ENCODE measurements at regions not wholly inside any gene's neighbourhood (a gene's known extent, or its start where the extent isn't known, plus 50 kb on each side); places are given as distances from the start of the nearest gene placed in this dataset.
A peak's percentile ranks its signal among the peaks of the same experiment; 100 is the strongest.

DNA sequence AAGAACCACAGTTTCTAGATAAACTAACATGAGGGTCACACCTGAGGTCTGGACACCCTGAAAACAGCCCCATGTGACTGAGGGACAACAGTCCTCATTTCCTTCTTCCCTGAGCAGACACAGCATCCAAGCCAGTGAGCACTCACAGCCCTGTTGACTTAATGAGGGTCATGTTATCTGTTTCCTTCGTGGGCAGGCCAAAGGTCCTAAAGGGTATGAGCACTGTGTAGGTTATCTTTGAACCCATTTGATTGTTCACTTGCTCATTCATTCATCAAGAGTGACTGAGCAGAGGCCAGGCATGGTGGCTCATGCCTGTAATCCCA lies 170.7 kb upstream of the B3GAT1 start:
- peaks cover 2% of the 10 kb centered on the region for H3K36me3 Mint-ChIP-seq (ENCODE audit: low read depth)
- DNase-seq (no peak), ATAC-seq (no peak)
- no peaks in the 10 kb centered on the region for H3K9me3 ChIP-seq (ENCODE audit: control insufficient read depth, low read length, poor library complexity, severe bottlenecking)
- H3K27ac Mint-ChIP-seq = peak overlapping the region; percentile 78
- peaks cover 88% of the 10 kb centered on the region for H3K27me3 Mint-ChIP-seq
- peaks cover 5% of the 10 kb centered on the region for H3K4me1 Mint-ChIP-seq
- no peak overlapping the region for H3K4me3 Mint-ChIP-seq

DNA sequence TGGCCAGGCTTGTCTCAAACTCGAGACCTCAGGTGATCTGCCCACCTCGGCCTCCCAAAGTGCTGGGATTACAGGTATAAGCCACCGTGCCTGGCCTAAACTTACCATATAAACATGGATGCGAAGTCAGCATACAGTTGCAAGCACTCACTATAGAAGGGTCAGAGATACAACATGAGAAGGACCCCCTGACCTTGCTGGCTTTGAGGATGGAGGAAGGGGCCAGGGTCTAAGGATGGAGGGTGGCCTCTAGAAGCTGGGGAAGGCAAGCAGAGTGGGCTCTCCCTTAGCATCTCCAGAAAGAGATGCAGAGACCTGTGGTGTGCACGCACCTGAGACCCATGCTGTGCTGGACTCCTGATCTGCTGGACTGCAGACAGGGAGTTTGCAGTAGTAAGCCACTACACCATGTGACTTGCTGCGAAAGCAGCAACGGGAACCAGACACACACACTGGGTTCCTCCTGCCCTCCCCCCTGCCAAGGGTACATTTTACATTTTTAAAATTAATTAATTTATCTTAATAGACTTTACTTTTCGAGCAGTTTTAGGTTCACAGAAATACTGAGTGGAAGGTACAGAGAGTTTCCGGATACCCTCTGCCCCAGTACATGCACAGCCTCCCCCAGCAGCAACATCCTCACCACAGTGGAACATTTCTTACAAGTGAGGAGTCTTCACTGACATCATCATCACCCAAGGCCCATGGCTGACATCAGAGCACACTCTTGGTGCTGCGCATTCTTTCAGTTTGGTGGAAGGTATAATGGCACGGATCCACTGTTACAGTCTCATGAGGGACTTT lies 170.1 kb upstream of the B3GAT1 start:
- Mint-ChIP-seq H3K4me1 (peaks cover 5% of the 10 kb centered on the region), H3K27me3 (peaks cover 87% of the 10 kb centered on the region), H3K36me3 (ENCODE audit: low read depth) (peaks cover 2% of the 10 kb centered on the region), H3K4me3 (no peak overlapping the region), H3K27ac (no peak overlapping the region)
- DNase-seq (no peak), ATAC-seq (no peak)
- no peaks in the 10 kb centered on the region for H3K9me3 ChIP-seq (ENCODE audit: control insufficient read depth, low read length, poor library complexity, severe bottlenecking)

- no peak overlapping the region for H3K4me3 Mint-ChIP-seq
- ATAC-seq (no peak), DNase-seq (no peak)
- H3K27ac Mint-ChIP-seq = no peak overlapping the region
- no peaks in the 10 kb centered on the region for H3K9me3 ChIP-seq (ENCODE audit: control insufficient read depth, low read length, poor library complexity, severe bottlenecking)
- peaks cover 5% of the 10 kb centered on the region for H3K4me1 Mint-ChIP-seq
- peaks cover 2% of the 10 kb centered on the region for H3K36me3 Mint-ChIP-seq (ENCODE audit: low read depth)
- peaks cover 77% of the 10 kb centered on the region for H3K27me3 Mint-ChIP-seq
Measured at GRCh38 chr11:134581121-134581626, 169.1 kb upstream of the B3GAT1 start.

DNA sequence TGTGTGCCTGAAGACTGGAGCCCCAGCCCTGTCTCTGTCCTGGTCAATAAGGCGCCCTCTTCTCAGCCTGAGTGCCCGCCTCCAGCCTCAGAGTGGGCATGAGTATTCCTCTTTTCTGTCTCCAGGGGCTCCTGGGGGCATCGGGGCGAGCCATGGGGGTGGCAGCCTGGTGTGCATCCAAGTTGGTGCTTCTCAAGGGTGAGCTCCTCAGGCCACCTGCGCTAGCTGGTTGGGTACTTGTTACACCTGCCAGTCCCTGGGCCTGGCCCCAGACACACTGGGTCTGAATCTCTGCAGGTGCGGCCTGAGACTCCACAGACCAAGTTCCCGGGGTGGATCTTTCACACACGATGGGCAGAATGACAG lies 168.6 kb upstream of the B3GAT1 start:
- H3K9me3 ChIP-seq (ENCODE audit: control insufficient read depth, low read length, poor library complexity, severe bottlenecking) = no peaks in the 10 kb centered on the region
- no peak overlapping the region for H3K27ac Mint-ChIP-seq
- H3K4me3 Mint-ChIP-seq = no peak overlapping the region
- no peak for DNase-seq
- no peak for ATAC-seq
- H3K36me3 Mint-ChIP-seq (ENCODE audit: low read depth) = peaks cover 2% of the 10 kb centered on the region
- H3K27me3 Mint-ChIP-seq = peaks cover 78% of the 10 kb centered on the region
- H3K4me1 Mint-ChIP-seq = peaks cover 5% of the 10 kb centered on the region

- no peak for DNase-seq
- H3K4me1 Mint-ChIP-seq = peaks cover 5% of the 10 kb centered on the region
- no peak for ATAC-seq
- no peak overlapping the region for H3K4me3 Mint-ChIP-seq
- peaks cover 2% of the 10 kb centered on the region for H3K36me3 Mint-ChIP-seq (ENCODE audit: low read depth)
- peaks cover 75% of the 10 kb centered on the region for H3K27me3 Mint-ChIP-seq
- H3K9me3 ChIP-seq (ENCODE audit: control insufficient read depth, low read length, poor library complexity, severe bottlenecking) = no peaks in the 10 kb centered on the region
- H3K27ac Mint-ChIP-seq = no peak overlapping the region
Measured at GRCh38 chr11:134579724-134580609, 167.9 kb upstream of the B3GAT1 start.

GRCh38 chr11:134578807-134579723 lies 167.0 kb upstream of the B3GAT1 start:
- H3K27ac Mint-ChIP-seq = no peak overlapping the region
- DNase-seq = no peak
- H3K36me3 Mint-ChIP-seq (ENCODE audit: low read depth) = peaks cover 2% of the 10 kb centered on the region
- H3K4me1 Mint-ChIP-seq = peaks cover 5% of the 10 kb centered on the region
- peaks cover 74% of the 10 kb centered on the region for H3K27me3 Mint-ChIP-seq
- H3K9me3 ChIP-seq (ENCODE audit: control insufficient read depth, low read length, poor library complexity, severe bottlenecking) = no peaks in the 10 kb centered on the region
- no peak overlapping the region for H3K4me3 Mint-ChIP-seq
- no peak for ATAC-seq

GRCh38 chr11:134577751-134578395 lies 165.8 kb upstream of the B3GAT1 start:
- no peak overlapping the region for H3K27ac Mint-ChIP-seq
- DNase-seq (no peak), ATAC-seq (no peak)
- peaks cover 2% of the 10 kb centered on the region for H3K36me3 Mint-ChIP-seq (ENCODE audit: low read depth)
- no peaks in the 10 kb centered on the region for H3K4me1 Mint-ChIP-seq
- H3K27me3 Mint-ChIP-seq = peaks cover 72% of the 10 kb centered on the region
- H3K9me3 ChIP-seq (ENCODE audit: control insufficient read depth, low read length, poor library complexity, severe bottlenecking) = no peaks in the 10 kb centered on the region
- H3K4me3 Mint-ChIP-seq = no peak overlapping the region

DNA sequence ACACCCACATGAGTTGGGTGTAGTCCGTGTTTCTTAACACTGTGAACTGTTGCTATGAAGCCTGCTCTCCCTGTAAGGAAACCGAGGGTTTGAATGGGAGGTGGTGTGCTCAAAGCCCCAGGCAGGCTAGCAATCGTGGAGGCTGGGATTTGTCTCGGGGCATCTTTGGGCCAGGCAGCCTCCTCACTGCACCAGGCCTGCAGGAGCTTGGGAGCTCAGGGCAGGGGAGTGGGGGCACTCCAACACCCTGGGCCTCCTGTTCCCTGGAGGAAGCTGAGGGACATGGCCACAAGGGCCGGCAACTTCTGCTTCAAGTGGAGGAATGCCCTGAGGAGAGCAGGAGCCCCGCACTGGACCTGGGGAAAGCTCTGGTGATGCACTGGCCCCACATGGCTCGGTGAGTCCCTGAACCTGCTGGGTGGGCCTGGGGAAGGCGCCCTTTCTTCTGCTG lies 164.7 kb upstream of the B3GAT1 start:
- Mint-ChIP-seq H3K4me1 (no peaks in the 10 kb centered on the region), H3K4me3 (no peak overlapping the region), H3K27me3 (peaks cover 67% of the 10 kb centered on the region), H3K36me3 (ENCODE audit: low read depth) (peaks cover 2% of the 10 kb centered on the region), H3K27ac (no peak overlapping the region)
- no peak for ATAC-seq
- DNase-seq = no peak
- H3K9me3 ChIP-seq (ENCODE audit: control insufficient read depth, low read length, poor library complexity, severe bottlenecking) = no peaks in the 10 kb centered on the region

DNA sequence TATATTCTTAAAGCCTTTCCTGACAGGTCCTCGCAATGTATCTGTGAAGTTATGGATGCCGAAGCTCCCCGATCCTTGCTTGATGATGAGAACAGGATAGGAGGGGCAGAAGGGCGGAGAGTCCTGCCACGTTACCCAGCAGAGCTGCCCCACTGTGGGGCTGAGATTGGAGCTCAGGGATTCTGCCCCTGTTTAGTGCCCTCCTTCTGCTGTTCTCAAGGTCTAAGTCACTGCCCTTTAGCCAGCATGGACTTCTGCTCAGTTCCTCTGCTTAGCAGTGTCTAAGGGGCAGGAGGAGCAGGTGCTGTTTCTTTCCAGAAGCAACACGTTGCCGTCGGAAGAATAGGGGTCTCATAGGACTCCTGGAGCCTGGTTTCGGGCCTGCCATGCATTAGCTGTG lies 164.2 kb upstream of the B3GAT1 start:
- Mint-ChIP-seq H3K27me3 (peaks cover 62% of the 10 kb centered on the region), H3K27ac (no peak overlapping the region), H3K4me1 (no peaks in the 10 kb centered on the region), H3K4me3 (no peak overlapping the region), H3K36me3 (ENCODE audit: low read depth) (no peaks in the 10 kb centered on the region)
- ATAC-seq (no peak), DNase-seq (no peak)
- no peaks in the 10 kb centered on the region for H3K9me3 ChIP-seq (ENCODE audit: control insufficient read depth, low read length, poor library complexity, severe bottlenecking)

DNA sequence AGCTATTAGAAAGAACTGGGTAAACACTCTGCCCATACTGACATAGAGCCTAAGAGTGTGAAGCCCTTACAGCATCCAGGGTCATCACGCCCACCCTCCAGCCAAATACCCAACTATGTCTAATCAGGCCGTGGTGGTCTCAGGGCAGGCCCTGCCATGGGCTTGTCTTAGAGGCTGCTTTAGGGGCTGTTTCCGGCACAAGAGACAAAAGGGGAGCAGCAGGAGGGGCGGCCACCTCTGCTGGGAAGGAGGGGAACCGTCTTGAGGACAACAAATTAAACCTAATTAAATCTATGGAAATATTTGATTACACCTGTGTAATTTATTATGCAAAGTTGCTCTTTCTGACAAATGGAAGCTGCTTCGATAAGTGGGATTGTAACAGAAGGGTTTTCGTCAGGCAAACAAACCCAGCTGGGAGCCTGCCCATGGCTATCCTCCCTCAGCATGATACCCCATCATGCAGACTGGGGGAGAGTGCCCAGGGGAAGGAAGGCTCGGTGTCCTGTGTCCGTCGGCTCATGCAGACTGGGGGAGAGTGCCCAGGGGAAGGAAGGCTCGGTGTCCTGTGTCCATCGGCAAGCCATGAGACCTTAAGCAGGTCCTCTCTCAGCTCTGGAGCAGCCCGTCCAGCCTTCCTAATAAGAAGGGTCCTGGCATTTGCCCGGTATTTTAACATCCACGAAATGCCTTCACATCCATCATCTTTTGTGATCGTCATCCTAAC lies 163.6 kb upstream of the B3GAT1 start:
- ATAC-seq = no peak
- H3K9me3 ChIP-seq (ENCODE audit: control insufficient read depth, low read length, poor library complexity, severe bottlenecking) = no peaks in the 10 kb centered on the region
- DNase-seq = no peak
- H3K4me1 Mint-ChIP-seq = no peaks in the 10 kb centered on the region
- H3K4me3 Mint-ChIP-seq = no peak overlapping the region
- H3K27ac Mint-ChIP-seq = no peak overlapping the region
- H3K36me3 Mint-ChIP-seq (ENCODE audit: low read depth) = no peaks in the 10 kb centered on the region
- H3K27me3 Mint-ChIP-seq = peaks cover 61% of the 10 kb centered on the region

DNA sequence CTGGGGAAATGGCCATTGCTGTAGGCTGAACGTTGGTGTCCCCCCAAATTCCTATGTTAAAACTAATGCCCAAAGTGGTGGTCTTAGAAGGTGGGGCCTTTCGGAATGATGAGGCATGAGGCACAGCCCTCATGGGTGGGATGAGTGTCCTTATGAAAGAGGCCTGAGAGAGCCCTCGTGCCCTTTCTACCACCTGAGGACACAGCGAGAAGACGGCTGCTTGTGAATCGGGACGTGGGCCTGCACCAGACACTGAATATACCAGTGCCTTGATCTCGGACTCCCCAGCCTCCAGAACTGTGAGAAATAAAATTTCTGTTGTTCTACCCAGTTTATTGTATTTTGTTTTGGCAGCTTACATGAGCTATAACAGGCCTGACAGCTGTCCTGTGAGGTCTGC lies 162.9 kb upstream of the B3GAT1 start:
- Mint-ChIP-seq H3K27ac (no peak overlapping the region), H3K36me3 (ENCODE audit: low read depth) (no peaks in the 10 kb centered on the region), H3K4me3 (no peak overlapping the region), H3K4me1 (no peaks in the 10 kb centered on the region), H3K27me3 (peaks cover 56% of the 10 kb centered on the region)
- no peaks in the 10 kb centered on the region for H3K9me3 ChIP-seq (ENCODE audit: control insufficient read depth, low read length, poor library complexity, severe bottlenecking)
- DNase-seq = no peak
- no peak for ATAC-seq

GRCh38 chr11:134574425-134574824 lies 162.4 kb upstream of the B3GAT1 start:
- no peak for ATAC-seq
- Mint-ChIP-seq H3K4me3 (no peak overlapping the region), H3K27me3 (peaks cover 50% of the 10 kb centered on the region), H3K36me3 (ENCODE audit: low read depth) (no peaks in the 10 kb centered on the region), H3K4me1 (no peaks in the 10 kb centered on the region), H3K27ac (no peak overlapping the region)
- no peak for DNase-seq
- no peaks in the 10 kb centered on the region for H3K9me3 ChIP-seq (ENCODE audit: control insufficient read depth, low read length, poor library complexity, severe bottlenecking)

All from T-helper 17 cell (primary cell).